ENCODE measurements at regions not wholly inside any gene's neighbourhood (a gene's known extent, or its start where the extent isn't known, plus 50 kb on each side); places are given as distances from the start of the nearest gene placed in this dataset.

- H3K36me3 ChIP-seq = no peaks in the 10 kb centered on the region
- no peaks in the 10 kb centered on the region for H3K4me1 ChIP-seq (ENCODE audit: control insufficient read depth in 1 of 2, insufficient read depth in 1 of 2, low read depth in 1 of 2, low read length in 1 of 2)
- H3K4me3 ChIP-seq (ENCODE audit: low read depth in 1 of 2, low read length in 1 of 2) = no peak overlapping the region
- H3K9me3 ChIP-seq = no peaks in the 10 kb centered on the region
- no peaks in the 10 kb centered on the region for H3K27me3 ChIP-seq
- TF ChIP-seq CTCF (IDR thresholded peaks at IDR 0.05) = no peak
- no peak overlapping the region for H3K27ac ChIP-seq
Observed at GRCh38 chr17:71885662-71886061, 235.2 kb upstream of the SOX9 start.

GRCh38 chr17:71899317-71899716 is 221.5 kb upstream of the SOX9 start:
- H3K9me3 ChIP-seq = no peaks in the 10 kb centered on the region
- no peaks in the 10 kb centered on the region for H3K4me1 ChIP-seq (ENCODE audit: control insufficient read depth in 1 of 2, insufficient read depth in 1 of 2, low read depth in 1 of 2, low read length in 1 of 2)
- H3K27ac ChIP-seq = no peak overlapping the region
- no peak for TF ChIP-seq CTCF (IDR thresholded peaks at IDR 0.05)
- no peaks in the 10 kb centered on the region for H3K27me3 ChIP-seq
- H3K36me3 ChIP-seq = no peaks in the 10 kb centered on the region
- no peak overlapping the region for H3K4me3 ChIP-seq (ENCODE audit: low read depth in 1 of 2, low read length in 1 of 2)

GRCh38 chr17:71900621-71901229 is 220.1 kb upstream of the SOX9 start:
- H3K27ac ChIP-seq = no peak overlapping the region
- H3K9me3 ChIP-seq = no peaks in the 10 kb centered on the region
- no peaks in the 10 kb centered on the region for H3K36me3 ChIP-seq
- no peak for TF ChIP-seq CTCF (IDR thresholded peaks at IDR 0.05)
- H3K4me3 ChIP-seq (ENCODE audit: low read depth in 1 of 2, low read length in 1 of 2) = no peak overlapping the region
- no peaks in the 10 kb centered on the region for H3K27me3 ChIP-seq
- H3K4me1 ChIP-seq (ENCODE audit: control insufficient read depth in 1 of 2, insufficient read depth in 1 of 2, low read depth in 1 of 2, low read length in 1 of 2) = no peaks in the 10 kb centered on the region

GRCh38 chr17:71902894-71903506 is 217.8 kb upstream of the SOX9 start:
- no peaks in the 10 kb centered on the region for H3K36me3 ChIP-seq
- no peaks in the 10 kb centered on the region for H3K9me3 ChIP-seq
- H3K27ac ChIP-seq = no peak overlapping the region
- no peak overlapping the region for H3K4me3 ChIP-seq (ENCODE audit: low read depth in 1 of 2, low read length in 1 of 2)
- no peaks in the 10 kb centered on the region for H3K27me3 ChIP-seq
- no peaks in the 10 kb centered on the region for H3K4me1 ChIP-seq (ENCODE audit: control insufficient read depth in 1 of 2, insufficient read depth in 1 of 2, low read depth in 1 of 2, low read length in 1 of 2)
- no peak for TF ChIP-seq CTCF (IDR thresholded peaks at IDR 0.05)

- TF ChIP-seq CTCF (IDR thresholded peaks at IDR 0.05) = no peak
- no peaks in the 10 kb centered on the region for H3K4me1 ChIP-seq (ENCODE audit: control insufficient read depth in 1 of 2, insufficient read depth in 1 of 2, low read depth in 1 of 2, low read length in 1 of 2)
Observed at GRCh38 chr17:71905376-71906031, 215.3 kb upstream of the SOX9 start.

More at GRCh38 chr17:71905376-71906031, 215.3 kb upstream of the SOX9 start:
- H3K27ac ChIP-seq = no peak overlapping the region
- H3K9me3 ChIP-seq = no peaks in the 10 kb centered on the region
- no peaks in the 10 kb centered on the region for H3K27me3 ChIP-seq
- H3K36me3 ChIP-seq = no peaks in the 10 kb centered on the region
- H3K4me3 ChIP-seq (ENCODE audit: low read depth in 1 of 2, low read length in 1 of 2) = no peak overlapping the region
